ENCODE measurements at regions not wholly inside any gene's neighbourhood (a gene's known extent, or its start where the extent isn't known, plus 50 kb on each side); places are given as distances from the start of the nearest gene placed in this dataset.

DNA sequence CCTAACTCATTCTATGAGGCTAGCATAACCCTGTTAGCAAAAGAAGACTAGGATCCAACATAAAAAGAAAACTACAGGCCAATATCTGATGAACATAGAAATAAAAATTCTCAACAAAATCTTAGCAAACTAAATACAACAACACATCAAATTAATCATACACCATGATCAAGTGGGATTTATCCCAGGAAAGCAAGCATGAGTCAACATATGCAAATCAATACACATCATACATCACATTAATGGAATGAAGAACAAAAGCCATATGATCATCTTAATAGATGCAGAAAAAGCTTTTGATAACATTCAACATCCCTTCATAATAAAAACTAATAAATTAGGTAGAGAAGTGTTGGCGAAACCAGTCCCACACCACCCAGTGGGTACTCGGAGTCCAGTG lies 136.1 kb upstream of the MME start:
- H3K9me3 ChIP-seq (ENCODE audit: control insufficient read depth in 2 of 2, insufficient read depth in 1 of 2, low read depth in 1 of 2, low read length in 1 of 2), result peaks cover 0 to 25% of the 10 kb centered on the region in 2 donors
- H3K4me3 ChIP-seq (ENCODE audit: low read depth in 1 of 3, low read length in 3 of 3), result no peak overlapping the region
- no peaks in the 10 kb centered on the region for H3K36me3 ChIP-seq (ENCODE audit: control insufficient read depth in 3 of 3, insufficient read depth in 2 of 3, low read depth in 1 of 3, low read length in 3 of 3)
- FAIRE-seq, result no peak
- no peak overlapping the region for H3K27ac ChIP-seq (ENCODE audit: low read depth in 1 of 3, low read length in 2 of 3)
- H3K27me3 ChIP-seq (ENCODE audit: control insufficient read depth in 3 of 3, insufficient read depth in 3 of 3, low read length in 3 of 3), result no peaks in the 10 kb centered on the region
- no peak for DNase-seq
- 21 to 70% (median 34%) methylated on average over 2 of the region's 2 CpGs for WGBS, 3 donors
- H3K4me1 ChIP-seq (ENCODE audit: control insufficient read depth in 3 of 3, insufficient read depth in 2 of 3, low read depth in 1 of 3, low read length in 2 of 3), result peaks cover 0 to 5% (median 0%) of the 10 kb centered on the region in 3 donors

DNA sequence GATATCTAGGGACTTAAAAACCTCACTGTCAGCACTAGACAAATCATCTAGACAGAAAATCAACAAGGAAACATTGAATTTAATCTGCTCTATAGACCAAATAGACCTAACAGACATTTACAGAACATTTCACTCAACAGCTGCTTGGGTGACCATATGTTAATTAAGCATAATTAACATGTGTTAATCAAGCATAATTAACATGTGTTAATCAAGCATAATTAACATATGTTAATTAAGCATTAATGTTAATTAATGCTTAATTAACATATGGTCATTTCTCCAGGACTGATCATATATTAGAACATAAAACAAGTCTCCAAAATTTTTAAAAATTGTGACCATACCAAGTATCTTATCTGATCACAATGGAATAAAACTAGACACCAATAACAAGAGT lies 137.3 kb upstream of the MME start:
- FAIRE-seq, result no peak
- no peaks in the 10 kb centered on the region for H3K27me3 ChIP-seq (ENCODE audit: control insufficient read depth in 3 of 3, insufficient read depth in 3 of 3, low read length in 3 of 3)

DNA sequence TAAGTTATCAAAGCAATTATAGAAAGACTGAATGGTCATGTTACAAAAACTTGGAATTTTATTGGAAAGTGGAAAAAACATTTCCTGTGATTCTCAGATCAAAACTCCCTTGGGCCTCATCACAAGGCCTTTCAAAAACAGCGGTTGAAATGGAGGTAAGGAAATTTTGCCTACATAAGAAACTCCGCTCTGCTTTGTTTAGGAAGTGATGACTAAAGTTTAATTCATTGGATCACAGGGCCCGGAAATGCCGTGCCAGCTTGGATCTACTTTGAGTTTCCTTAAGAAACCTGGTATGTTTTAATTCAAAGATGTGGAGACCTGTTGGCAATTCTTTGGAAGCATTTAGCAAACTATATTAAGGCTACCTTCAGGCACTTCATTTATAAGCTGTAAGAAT lies 143.9 kb upstream of the MME start:
- FAIRE-seq (no peak), DNase-seq (no peak)
- Histone ChIP-seq H3K9me3 (ENCODE audit: control insufficient read depth in 2 of 2, insufficient read depth in 1 of 2, low read depth in 1 of 2, low read length in 1 of 2) (peaks cover 0 to 15% of the 10 kb centered on the region in 2 donors), H3K36me3 (ENCODE audit: control insufficient read depth in 3 of 3, insufficient read depth in 2 of 3, low read depth in 1 of 3, low read length in 3 of 3) (no peaks in the 10 kb centered on the region), H3K27me3 (ENCODE audit: control insufficient read depth in 3 of 3, insufficient read depth in 3 of 3, low read length in 3 of 3) (no peaks in the 10 kb centered on the region), H3K4me3 (ENCODE audit: low read depth in 1 of 3, low read length in 3 of 3) (no peak overlapping the region), H3K4me1 (ENCODE audit: control insufficient read depth in 3 of 3, insufficient read depth in 2 of 3, low read depth in 1 of 3, low read length in 2 of 3) (no peaks in the 10 kb centered on the region), H3K27ac (ENCODE audit: low read depth in 1 of 3, low read length in 2 of 3) (no peak overlapping the region)
- 94 to 95% (median 95%) methylated on average over 4 of the region's 4 CpGs for WGBS, 3 donors

More for the DNA sequence above, 137.3 kb upstream of the MME start:
- Histone ChIP-seq H3K27ac (ENCODE audit: low read depth in 1 of 3, low read length in 2 of 3) (no peak overlapping the region), H3K4me1 (ENCODE audit: control insufficient read depth in 3 of 3, insufficient read depth in 2 of 3, low read depth in 1 of 3, low read length in 2 of 3) (peaks cover 0 to 5% (median 0%) of the 10 kb centered on the region in 3 donors), H3K9me3 (ENCODE audit: control insufficient read depth in 2 of 2, insufficient read depth in 1 of 2, low read depth in 1 of 2, low read length in 1 of 2) (peaks cover 0 to 25% of the 10 kb centered on the region in 2 donors), H3K4me3 (ENCODE audit: low read depth in 1 of 3, low read length in 3 of 3) (no peak overlapping the region), H3K36me3 (ENCODE audit: control insufficient read depth in 3 of 3, insufficient read depth in 2 of 3, low read depth in 1 of 3, low read length in 3 of 3) (no peaks in the 10 kb centered on the region)
- no peak for DNase-seq

DNA sequence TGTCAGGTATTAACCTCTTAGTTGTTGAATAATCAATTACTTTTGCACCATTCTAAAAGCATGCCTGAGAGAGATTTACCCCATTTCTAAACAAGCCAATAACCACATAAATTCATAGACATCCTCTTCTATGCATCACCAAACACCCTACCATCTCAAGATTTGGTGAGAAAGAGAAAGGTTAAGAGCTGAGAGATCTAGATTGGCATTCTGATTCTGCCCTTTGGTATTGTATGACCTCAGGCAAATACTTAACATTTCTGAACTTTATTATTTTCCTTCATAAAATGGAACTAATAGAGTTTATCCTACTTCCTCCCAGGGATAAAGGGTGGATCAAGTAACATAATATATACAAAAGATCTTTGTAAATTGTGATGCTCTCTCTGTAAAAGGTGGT lies 146.5 kb upstream of the MME start:
- DNase-seq, result no peak
- FAIRE-seq, result no peak
- no peaks in the 10 kb centered on the region for H3K9me3 ChIP-seq (ENCODE audit: control insufficient read depth in 2 of 2, insufficient read depth in 1 of 2, low read depth in 1 of 2, low read length in 1 of 2)
- no peak overlapping the region for H3K27ac ChIP-seq (ENCODE audit: low read depth in 1 of 3, low read length in 2 of 3)
- H3K36me3 ChIP-seq (ENCODE audit: control insufficient read depth in 3 of 3, insufficient read depth in 2 of 3, low read depth in 1 of 3, low read length in 3 of 3), result no peaks in the 10 kb centered on the region
- no peaks in the 10 kb centered on the region for H3K4me1 ChIP-seq (ENCODE audit: control insufficient read depth in 3 of 3, insufficient read depth in 2 of 3, low read depth in 1 of 3, low read length in 2 of 3)
- H3K27me3 ChIP-seq (ENCODE audit: control insufficient read depth in 3 of 3, insufficient read depth in 3 of 3, low read length in 3 of 3), result no peaks in the 10 kb centered on the region
- H3K4me3 ChIP-seq (ENCODE audit: low read depth in 1 of 3, low read length in 3 of 3), result no peak overlapping the region

DNA sequence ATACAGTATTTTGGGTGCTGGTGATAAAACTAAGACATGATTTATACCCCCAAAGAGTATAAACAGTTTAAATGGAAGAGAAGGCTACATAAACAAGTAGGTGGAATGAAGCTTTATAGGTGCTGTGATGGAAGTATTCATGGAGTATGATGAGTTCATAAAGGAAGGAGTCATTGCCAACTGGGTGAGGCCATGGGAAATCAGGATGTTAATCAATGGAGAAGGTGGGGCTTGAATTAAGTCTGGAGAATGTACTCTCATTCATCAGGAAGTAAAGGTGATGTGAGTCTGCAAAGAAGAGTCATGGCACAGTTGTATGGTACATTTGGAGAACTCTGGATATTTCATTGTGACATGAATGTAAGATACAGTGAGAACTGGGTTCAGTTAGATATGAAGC lies 147.5 kb upstream of the MME start:
- DNase-seq, result no peak
- H3K36me3 ChIP-seq (ENCODE audit: control insufficient read depth in 3 of 3, insufficient read depth in 2 of 3, low read depth in 1 of 3, low read length in 3 of 3), result no peaks in the 10 kb centered on the region
- no peaks in the 10 kb centered on the region for H3K27me3 ChIP-seq (ENCODE audit: control insufficient read depth in 3 of 3, insufficient read depth in 3 of 3, low read length in 3 of 3)
- H3K4me1 ChIP-seq (ENCODE audit: control insufficient read depth in 3 of 3, insufficient read depth in 2 of 3, low read depth in 1 of 3, low read length in 2 of 3), result no peaks in the 10 kb centered on the region
- no peak overlapping the region for H3K4me3 ChIP-seq (ENCODE audit: low read depth in 1 of 3, low read length in 3 of 3)
- H3K9me3 ChIP-seq (ENCODE audit: control insufficient read depth in 2 of 2, insufficient read depth in 1 of 2, low read depth in 1 of 2, low read length in 1 of 2), result no peaks in the 10 kb centered on the region
- FAIRE-seq, result no peak
- H3K27ac ChIP-seq (ENCODE audit: low read depth in 1 of 3, low read length in 2 of 3), result no peak overlapping the region

DNA sequence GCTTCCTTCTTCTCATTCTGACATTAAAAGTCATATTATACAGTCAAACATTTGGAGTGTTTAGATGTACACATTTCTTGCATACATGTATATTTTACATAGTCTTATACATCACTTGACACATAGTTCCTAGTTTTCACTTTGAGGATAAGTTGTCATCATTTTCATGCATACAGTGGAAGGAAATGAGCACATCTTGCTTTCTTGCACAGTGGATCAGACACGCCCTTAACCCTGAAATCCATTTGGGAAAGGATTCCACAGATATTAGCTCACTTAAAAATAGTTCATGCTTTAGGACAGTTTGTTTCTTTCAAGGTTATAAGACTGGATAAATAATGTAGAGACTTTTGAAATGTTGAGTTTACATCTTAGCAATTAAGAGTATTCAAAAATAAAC lies 148.6 kb upstream of the MME start:
- FAIRE-seq, result no peak

DNA sequence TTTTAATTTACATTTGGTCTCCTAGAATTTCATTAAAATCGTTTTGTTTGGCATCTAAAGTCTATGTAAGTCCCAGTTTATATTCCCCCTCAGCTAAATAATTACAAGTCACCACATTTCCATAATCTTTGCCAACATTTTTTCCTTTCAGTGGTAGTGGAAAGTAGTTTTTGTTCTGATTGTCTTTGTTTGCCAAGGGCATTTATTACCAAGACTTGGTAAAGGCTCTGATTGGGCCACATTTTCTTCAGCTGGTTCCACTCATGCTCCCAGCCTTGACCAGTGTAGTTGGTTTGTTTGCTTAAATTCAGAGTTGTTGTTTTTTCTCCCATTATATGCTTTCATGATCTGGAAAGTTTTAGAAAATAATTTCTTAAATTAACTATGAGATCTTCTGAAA lies 153.4 kb upstream of the MME start:
- H3K9me3 ChIP-seq (ENCODE audit: control insufficient read depth in 2 of 2, insufficient read depth in 1 of 2, low read depth in 1 of 2, low read length in 1 of 2), result no peaks in the 10 kb centered on the region
- no peak overlapping the region for H3K27ac ChIP-seq (ENCODE audit: low read depth in 1 of 3, low read length in 2 of 3)
- no peaks in the 10 kb centered on the region for H3K4me1 ChIP-seq (ENCODE audit: control insufficient read depth in 3 of 3, insufficient read depth in 2 of 3, low read depth in 1 of 3, low read length in 2 of 3)
- DNase-seq (no peak), FAIRE-seq (no peak)
- WGBS, 3 donors, result 43 to 61% (median 47%) methylated on average over 1 of the region's 1 CpG
- no peaks in the 10 kb centered on the region for H3K36me3 ChIP-seq (ENCODE audit: control insufficient read depth in 3 of 3, insufficient read depth in 2 of 3, low read depth in 1 of 3, low read length in 3 of 3)
- no peaks in the 10 kb centered on the region for H3K27me3 ChIP-seq (ENCODE audit: control insufficient read depth in 3 of 3, insufficient read depth in 3 of 3, low read length in 3 of 3)
- H3K4me3 ChIP-seq (ENCODE audit: low read depth in 1 of 3, low read length in 3 of 3), result no peak overlapping the region

More for the DNA sequence above, 148.6 kb upstream of the MME start:
- no peak for DNase-seq
- WGBS, 3 donors, result 64 to 90% (median 68%) methylated on average over 1 of the region's 1 CpG
- H3K4me1 ChIP-seq (ENCODE audit: control insufficient read depth in 3 of 3, insufficient read depth in 2 of 3, low read depth in 1 of 3, low read length in 2 of 3), result no peaks in the 10 kb centered on the region
- no peak overlapping the region for H3K27ac ChIP-seq (ENCODE audit: low read depth in 1 of 3, low read length in 2 of 3)
- no peak overlapping the region for H3K4me3 ChIP-seq (ENCODE audit: low read depth in 1 of 3, low read length in 3 of 3)
- no peaks in the 10 kb centered on the region for H3K9me3 ChIP-seq (ENCODE audit: control insufficient read depth in 2 of 2, insufficient read depth in 1 of 2, low read depth in 1 of 2, low read length in 1 of 2)
- no peaks in the 10 kb centered on the region for H3K36me3 ChIP-seq (ENCODE audit: control insufficient read depth in 3 of 3, insufficient read depth in 2 of 3, low read depth in 1 of 3, low read length in 3 of 3)
- H3K27me3 ChIP-seq (ENCODE audit: control insufficient read depth in 3 of 3, insufficient read depth in 3 of 3, low read length in 3 of 3), result no peaks in the 10 kb centered on the region

DNA sequence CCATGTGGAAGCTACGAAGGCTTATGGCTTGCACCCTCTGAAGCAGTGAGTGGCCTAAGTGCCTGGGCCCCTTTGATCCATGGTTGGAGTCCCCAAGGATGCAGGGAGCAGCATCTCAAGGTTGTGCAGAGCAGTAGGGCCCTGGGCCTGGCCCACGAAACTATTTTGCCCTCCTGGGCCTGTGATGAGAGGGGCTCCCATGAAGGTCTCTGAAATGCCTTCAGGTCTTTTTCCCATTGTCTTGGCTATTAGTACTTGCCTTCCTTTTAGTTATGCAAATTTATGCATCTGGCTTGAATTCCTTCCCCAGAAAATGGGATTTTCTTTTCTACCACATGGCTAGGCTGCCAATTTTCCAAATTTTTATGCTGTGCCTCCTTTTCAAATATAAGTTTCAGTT lies 158.8 kb upstream of the MME start:
- WGBS, 3 donors, result 72 to 78% (median 76%) methylated on average over 2 of the region's 2 CpGs
- H3K4me1 ChIP-seq (ENCODE audit: control insufficient read depth in 3 of 3, insufficient read depth in 2 of 3, low read depth in 1 of 3, low read length in 2 of 3), result no peaks in the 10 kb centered on the region
- no peaks in the 10 kb centered on the region for H3K27me3 ChIP-seq (ENCODE audit: control insufficient read depth in 3 of 3, insufficient read depth in 3 of 3, low read length in 3 of 3)
- no peak overlapping the region for H3K27ac ChIP-seq (ENCODE audit: low read depth in 1 of 3, low read length in 2 of 3)
- DNase-seq, result no peak
- FAIRE-seq, result no peak
- no peak overlapping the region for H3K4me3 ChIP-seq (ENCODE audit: low read depth in 1 of 3, low read length in 3 of 3)
- H3K9me3 ChIP-seq (ENCODE audit: control insufficient read depth in 2 of 2, insufficient read depth in 1 of 2, low read depth in 1 of 2, low read length in 1 of 2), result peaks cover 0 to 8% of the 10 kb centered on the region in 2 donors
- H3K36me3 ChIP-seq (ENCODE audit: control insufficient read depth in 3 of 3, insufficient read depth in 2 of 3, low read depth in 1 of 3, low read length in 3 of 3), result no peaks in the 10 kb centered on the region

DNA sequence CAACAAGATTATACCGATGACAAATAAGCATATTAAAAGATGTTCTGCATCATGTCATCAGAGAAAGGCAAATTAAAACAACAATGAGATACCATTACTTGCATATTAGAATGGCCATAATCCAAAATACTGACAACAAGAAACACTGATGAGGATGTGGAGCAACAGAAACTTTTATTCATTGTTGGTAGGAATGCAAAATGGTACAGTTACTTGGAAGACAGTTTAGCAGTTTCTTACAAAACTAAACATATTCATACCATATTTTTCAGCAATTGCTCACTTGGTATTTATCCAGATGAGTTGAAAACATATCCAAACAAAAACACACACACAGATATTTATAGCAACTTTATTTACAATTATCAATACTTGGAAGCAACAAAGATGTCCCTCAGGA lies 160.9 kb upstream of the MME start:
- H3K4me1 ChIP-seq (ENCODE audit: control insufficient read depth in 3 of 3, insufficient read depth in 2 of 3, low read depth in 1 of 3, low read length in 2 of 3), result no peaks in the 10 kb centered on the region
- H3K9me3 ChIP-seq (ENCODE audit: control insufficient read depth in 2 of 2, insufficient read depth in 1 of 2, low read depth in 1 of 2, low read length in 1 of 2), result peaks cover 0 to 8% of the 10 kb centered on the region in 2 donors
- H3K27me3 ChIP-seq (ENCODE audit: control insufficient read depth in 3 of 3, insufficient read depth in 3 of 3, low read length in 3 of 3), result no peaks in the 10 kb centered on the region
- WGBS, 3 donors, result 73 to 93% (median 84%) methylated on average over 1 of the region's 1 CpG
- H3K4me3 ChIP-seq (ENCODE audit: low read depth in 1 of 3, low read length in 3 of 3), result no peak overlapping the region
- FAIRE-seq (no peak), DNase-seq (no peak)
- H3K27ac ChIP-seq (ENCODE audit: low read depth in 1 of 3, low read length in 2 of 3), result no peak overlapping the region
- H3K36me3 ChIP-seq (ENCODE audit: control insufficient read depth in 3 of 3, insufficient read depth in 2 of 3, low read depth in 1 of 3, low read length in 3 of 3), result no peaks in the 10 kb centered on the region

All from small intestine (tissue), 7 donors.